HUES64 (cell line): ENCODE measurements at regions not wholly inside any gene's neighbourhood (a gene's known extent, or its start where the extent isn't known, plus 50 kb on each side); places are given as distances from the start of the nearest gene placed in this dataset.

Experiments
- H3K27ac ChIP-seq: 2 replicates; pipeline ENCODE4 v1.7.0; 2013; ENCODE audit warnings: low read depth, low read length, inconsistent platforms
- H3K27me3 ChIP-seq: 2 replicates; pipeline ENCODE4 v1.6.1; 2013; ENCODE audit warnings: mild to moderate bottlenecking, low read length; ENCODE audit not compliant: insufficient read depth
- H3K36me3 ChIP-seq: 2 replicates; pipeline ENCODE4 v1.6.1; 2013; ENCODE audit warnings: mild to moderate bottlenecking, low read length; ENCODE audit not compliant: insufficient read depth
- H3K4me1 ChIP-seq: 2 replicates; pipeline ENCODE4 v1.6.1; 2013; ENCODE audit warnings: mild to moderate bottlenecking, low read length, moderate library complexity; ENCODE audit not compliant: insufficient read depth
- H3K4me3 ChIP-seq: 2 replicates; pipeline ENCODE4 v1.5.1; 2013; ENCODE audit warnings: mild to moderate bottlenecking, low read length, moderate library complexity
- H3K9ac ChIP-seq: 2 replicates; pipeline ENCODE4 v1.6.1; 2013; ENCODE audit warnings: mild to moderate bottlenecking, low read depth, low read length
- H3K9me3 ChIP-seq: 2 replicates; pipeline ENCODE4 v1.6.1; 2013; ENCODE audit warnings: low read depth, low read length; ENCODE audit not compliant: insufficient read depth
- WGBS: fragments of 150-250, 120-280 bp; methylation state at CpG from one replicate; pipeline ENCODE4 v1.1.7; 2013; ENCODE audit warnings: missing lambda C conversion rate; 5-methylcytosine and 5-hydroxymethylcytosine counted together

- 90% methylated on average over 1 of the region's 1 CpG for WGBS
These were observed 74.7 kb upstream of the TCF21 start for GRCh38 chr6:133814238-133814637.

GRCh38 chr6:133814797-133815196 is 74.1 kb upstream of the TCF21 start:
- no peaks in the 10 kb centered on the region; the same call in 1 of the 2 replicates for H3K4me1 ChIP-seq
- H3K36me3 ChIP-seq: no peaks in the 10 kb centered on the region
- no peaks in the 10 kb centered on the region for H3K27me3 ChIP-seq
- H3K4me3 ChIP-seq: no peak overlapping the region
- H3K27ac ChIP-seq: no peak overlapping the region
- no peak overlapping the region for H3K9ac ChIP-seq
- H3K9me3 ChIP-seq: peaks cover 12% of the 10 kb centered on the region; the same call in 1 of the 2 replicates
- WGBS: 60% methylated on average over 1 of the region's 1 CpG

More at GRCh38 chr6:133814238-133814637, 74.7 kb upstream of the TCF21 start:
- Histone ChIP-seq H3K4me1 (no peaks in the 10 kb centered on the region; the same call in 1 of the 2 replicates), H3K9ac (no peak overlapping the region), H3K9me3 (peaks cover 12% of the 10 kb centered on the region; the same call in 1 of the 2 replicates), H3K27ac (no peak overlapping the region), H3K27me3 (no peaks in the 10 kb centered on the region), H3K4me3 (no peak overlapping the region), H3K36me3 (no peaks in the 10 kb centered on the region)

GRCh38 chr6:133815313-133815712 is 73.6 kb upstream of the TCF21 start:
- 77% methylated on average over 2 of the region's 2 CpGs for WGBS
- peaks cover 11% of the 10 kb centered on the region; the same call in 1 of the 2 replicates for H3K9me3 ChIP-seq
- H3K27me3 ChIP-seq: no peaks in the 10 kb centered on the region
- no peak overlapping the region for H3K9ac ChIP-seq
- H3K27ac ChIP-seq: no peak overlapping the region
- no peaks in the 10 kb centered on the region for H3K36me3 ChIP-seq
- H3K4me3 ChIP-seq: no peak overlapping the region
- H3K4me1 ChIP-seq: peaks cover 3% of the 10 kb centered on the region; the same call in 1 of the 2 replicates

GRCh38 chr6:133816171-133816570 is 72.7 kb upstream of the TCF21 start:
- WGBS: 100% methylated on average over 1 of the region's 1 CpG
- H3K9me3 ChIP-seq: peaks cover 2% of the 10 kb centered on the region; the same call in 1 of the 2 replicates
- H3K4me1 ChIP-seq: peaks cover 6% of the 10 kb centered on the region; the same call in 1 of the 2 replicates
- no peaks in the 10 kb centered on the region for H3K36me3 ChIP-seq
- no peak overlapping the region for H3K27ac ChIP-seq
- H3K9ac ChIP-seq: no peak overlapping the region
- H3K4me3 ChIP-seq: no peak overlapping the region
- no peaks in the 10 kb centered on the region for H3K27me3 ChIP-seq

- H3K9me3 ChIP-seq: no peaks in the 10 kb centered on the region
- H3K27ac ChIP-seq: no peak overlapping the region
- no peak overlapping the region for H3K4me3 ChIP-seq
- H3K9ac ChIP-seq: no peak overlapping the region
- no peaks in the 10 kb centered on the region for H3K36me3 ChIP-seq
- H3K27me3 ChIP-seq: no peaks in the 10 kb centered on the region
- 76% methylated on average over 9 of the region's 9 CpGs for WGBS
- peaks cover 6% of the 10 kb centered on the region; the same call in 1 of the 2 replicates for H3K4me1 ChIP-seq
These were observed 71.4 kb upstream of the TCF21 start for GRCh38 chr6:133817460-133818047.

GRCh38 chr6:133818320-133818719 is 70.6 kb upstream of the TCF21 start:
- Histone ChIP-seq H3K9me3 (no peaks in the 10 kb centered on the region), H3K27me3 (no peaks in the 10 kb centered on the region), H3K4me1 (peaks cover 6% of the 10 kb centered on the region; the same call in 1 of the 2 replicates), H3K4me3 (no peak overlapping the region), H3K27ac (no peak overlapping the region), H3K9ac (no peak overlapping the region), H3K36me3 (no peaks in the 10 kb centered on the region)
- 94% methylated on average over 3 of the region's 6 CpGs for WGBS

GRCh38 chr6:133820208-133820607 is 68.7 kb upstream of the TCF21 start:
- Histone ChIP-seq H3K9me3 (no peaks in the 10 kb centered on the region), H3K9ac (no peak overlapping the region), H3K27me3 (no peaks in the 10 kb centered on the region), H3K27ac (no peak overlapping the region), H3K36me3 (no peaks in the 10 kb centered on the region), H3K4me3 (no peak overlapping the region), H3K4me1 (peaks cover 6% of the 10 kb centered on the region; the same call in 1 of the 2 replicates)
- WGBS: 66% methylated on average over 3 of the region's 3 CpGs

GRCh38 chr6:133827766-133828165 is 61.1 kb upstream of the TCF21 start:
- no peak overlapping the region for H3K4me3 ChIP-seq
- no peaks in the 10 kb centered on the region for H3K27me3 ChIP-seq
- H3K9me3 ChIP-seq: no peaks in the 10 kb centered on the region
- H3K9ac ChIP-seq: no peak overlapping the region
- no peaks in the 10 kb centered on the region for H3K36me3 ChIP-seq
- H3K27ac ChIP-seq: no peak overlapping the region
- no peaks in the 10 kb centered on the region for H3K4me1 ChIP-seq

GRCh38 chr6:133833949-133834359 is 55.0 kb upstream of the TCF21 start:
- Histone ChIP-seq H3K9ac (no peak overlapping the region), H3K4me3 (no peak overlapping the region), H3K27me3 (no peaks in the 10 kb centered on the region), H3K27ac (no peak overlapping the region), H3K4me1 (0 out of 2 replicates have a peak, but pooled peaks cover 3% of the 10 kb centered on the region), H3K9me3 (no peaks in the 10 kb centered on the region), H3K36me3 (no peaks in the 10 kb centered on the region)
- WGBS: 89% methylated on average over 3 of the region's 3 CpGs

- no peaks in the 10 kb centered on the region for H3K9me3 ChIP-seq
- no peak overlapping the region for H3K9ac ChIP-seq
- H3K4me1 ChIP-seq: 0 out of 2 replicates have a peak, but pooled peaks cover 3% of the 10 kb centered on the region
- H3K36me3 ChIP-seq: no peaks in the 10 kb centered on the region
- no peak overlapping the region for H3K27ac ChIP-seq
- H3K4me3 ChIP-seq: no peak overlapping the region
- WGBS: 85% methylated on average over 2 of the region's 2 CpGs
- no peaks in the 10 kb centered on the region for H3K27me3 ChIP-seq
These were observed 54.3 kb upstream of the TCF21 start for GRCh38 chr6:133834472-133835170.

- Histone ChIP-seq H3K4me1 (0 out of 2 replicates have a peak, but pooled peaks cover 3% of the 10 kb centered on the region), H3K27me3 (no peaks in the 10 kb centered on the region), H3K9me3 (no peaks in the 10 kb centered on the region), H3K4me3 (no peak overlapping the region), H3K36me3 (no peaks in the 10 kb centered on the region), H3K9ac (no peak overlapping the region), H3K27ac (no peak overlapping the region)
- 96% methylated on average over 4 of the region's 4 CpGs for WGBS
These were observed 53.0 kb upstream of the TCF21 start for GRCh38 chr6:133835901-133836300.
